ENCODE measurements at regions not wholly inside any gene's neighbourhood (a gene's known extent, or its start where the extent isn't known, plus 50 kb on each side); places are given as distances from the start of the nearest gene placed in this dataset.

- Histone ChIP-seq H3K27ac (ENCODE audit: low read depth, low read length) (no peak overlapping the region), H3K36me3 (ENCODE audit: control insufficient read depth in 2 of 4, insufficient read depth in 4 of 4, low read length in 3 of 4) (no peaks in the 10 kb centered on the region), H3K4me1 (replicated peaks in 1 of 4; ENCODE audit: control insufficient read depth in 3 of 4, insufficient read depth in 4 of 4, low read length in 3 of 4) (no peaks in the 10 kb centered on the region), H2AK5ac (ENCODE audit: low read depth, low read length) (no peak overlapping the region), H3K18ac (ENCODE audit: extremely low read depth, low read length) (no peak overlapping the region), H3K56ac (replicated peaks; ENCODE audit: insufficient read length, low read depth, low read length) (no peak overlapping the region), H2BK120ac (replicated peaks; ENCODE audit: low read depth, low read length) (no peak overlapping the region), H2BK12ac (ENCODE audit: low read depth, low read length) (no peak overlapping the region), H2BK20ac (ENCODE audit: low read length) (no peak overlapping the region), H2BK15ac (ENCODE audit: low read length) (no peak overlapping the region), H3K23ac (ENCODE audit: insufficient read length) (no peak overlapping the region), H4K20me1 (replicated peaks in 1 of 2; ENCODE audit: control insufficient read depth in 1 of 2, insufficient read depth in 2 of 2, low read length in 2 of 2) (no peaks in the 10 kb centered on the region), H2BK5ac (ENCODE audit: low read depth, low read length) (no peak overlapping the region), H3K27me3 (replicated peaks in 1 of 4; ENCODE audit: control insufficient read depth in 3 of 4, extremely low read depth in 1 of 4, insufficient read depth in 3 of 4, low read length in 3 of 4) (no peaks in the 10 kb centered on the region), H3K9me3 (ENCODE audit: insufficient read depth in 2 of 2, low read depth in 1 of 2, low read length in 1 of 2) (no peaks in the 10 kb centered on the region), H4K91ac (replicated peaks; ENCODE audit: insufficient read length, low read length) (no peak overlapping the region), H2AFZ (ENCODE audit: low read length) (no peak overlapping the region), H3K4me2 (ENCODE audit: insufficient read depth in 1 of 2, low read depth in 2 of 2, low read length in 2 of 2) (no peak overlapping the region), H3K14ac (ENCODE audit: insufficient read length) (no peak overlapping the region), H3K79me1 (ENCODE audit: low read depth, low read length) (no peaks in the 10 kb centered on the region), H3K79me2 (ENCODE audit: control insufficient read depth in 1 of 2, insufficient read depth in 2 of 2, low read length in 2 of 2) (no peaks in the 10 kb centered on the region), H3K4ac (replicated peaks; ENCODE audit: insufficient read length, low read depth, low read length) (no peak overlapping the region), H3K23me2 (ENCODE audit: low read depth, low read length) (no peaks in the 10 kb centered on the region), H4K8ac (ENCODE audit: extremely low read depth, insufficient read depth, low read length) (no peak overlapping the region), H4K5ac (ENCODE audit: insufficient read length, low read depth, low read length) (no peak overlapping the region), H3K9ac (replicated peaks in 1 of 4; ENCODE audit: extremely low read depth in 1 of 4, low read depth in 3 of 4, low read length in 3 of 4) (no peak overlapping the region), H3K4me3 (ENCODE audit: extremely low read depth in 1 of 4, insufficient read depth in 2 of 4, low read depth in 3 of 4, low read length in 4 of 4) (no peak overlapping the region)
- no peak for DNase-seq (ENCODE audit: low read depth in 1 of 2, low spot score in 2 of 2)
- TF ChIP-seq SP2 (IDR thresholded peaks at IDR 0.05; ENCODE audit: low read length): no peak
- TF ChIP-seq JUND (IDR thresholded peaks at IDR 0.05; ENCODE audit: low read length): no peak
- no peak for TF ChIP-seq JUN (IDR thresholded peaks at IDR 0.05; ENCODE audit: low read depth, low read length)
- no peak for TF ChIP-seq KDM5A (IDR thresholded peaks at IDR 0.05; ENCODE audit: low read length)
- no peak for TF ChIP-seq SUZ12 (IDR thresholded peaks at IDR 0.05; ENCODE audit: low read length)
- no peak for TF ChIP-seq BRCA1 (IDR thresholded peaks at IDR 0.05; ENCODE audit: low read depth, low read length)
- TF ChIP-seq FOSL1 (IDR thresholded peaks at IDR 0.05; ENCODE audit: insufficient read depth, low read depth, low read length): no peak
- no peak for TF ChIP-seq POU5F1 (IDR thresholded peaks at IDR 0.05; ENCODE audit: low read depth, low read length)
- TF ChIP-seq, protein P1, sequence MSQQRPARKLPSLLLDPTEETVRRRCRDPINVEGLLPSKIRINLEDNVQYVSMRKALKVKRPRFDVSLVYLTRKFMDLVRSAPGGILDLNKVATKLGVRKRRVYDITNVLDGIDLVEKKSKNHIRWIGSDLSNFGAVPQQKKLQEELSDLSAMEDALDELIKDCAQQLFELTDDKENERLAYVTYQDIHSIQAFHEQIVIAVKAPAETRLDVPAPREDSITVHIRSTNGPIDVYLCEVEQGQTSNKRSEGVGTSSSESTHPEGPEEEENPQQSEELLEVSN (IDR thresholded peaks at IDR 0.05): no peak
- TF ChIP-seq NRF1 (IDR thresholded peaks at IDR 0.05; ENCODE audit: low read depth, low read length): no peak
- TF ChIP-seq CHD1 (IDR thresholded peaks at IDR 0.05; ENCODE audit: low read depth, low read length): no peak
- TF ChIP-seq ZNF274 (IDR thresholded peaks at IDR 0.05; ENCODE audit: borderline replicate concordance, extremely low read depth, low read length): no peak
- CTCF ChIA-PET (ENCODE audit: partially characterized antibody): no interaction called here
- 89% methylated on average over 3 of the region's 5 CpGs; no CpG with 5 or more reads in 1 of the 2 experiments for WGBS, 2 experiments (ENCODE audit: extremely low coverage in 1 of 2, insufficient coverage in 1 of 2, insufficient read length in 1 of 2, insufficient replicate concordance in 2 of 2, low coverage in 1 of 2, low lambda C conversion rate in 2 of 2, missing lambda C conversion rate in 1 of 2)
- no peak for FAIRE-seq
- POLR2A ChIA-PET (ENCODE audit: partially characterized antibody): no interaction called here
Observed at GRCh38 chrX:44767308-44767707, 76.5 kb upstream of the DUSP21 start.
